Right lobe of liver (tissue), 4 donors: ENCODE measurements at regions not wholly inside any gene's neighbourhood (a gene's known extent, or its start where the extent isn't known, plus 50 kb on each side); places are given as distances from the start of the nearest gene placed in this dataset.

Experiments
- CTCF ChIP-seq, 4 donors: fragments of 200-600 bp in 3 of 4; fragments of 450-650 bp in 1 of 4; IDR thresholded peaks; one replicate each; pipeline versions ENCODE4 v1.5.1 to v1.8.0; 2016 to 2022; ENCODE audit warnings: antibody characterized with exemption in 4 of 4, mild to moderate bottlenecking in 2 of 4
- POLR2A ChIP-seq: fragments of 450-650 bp; IDR thresholded peaks from one replicate; pipeline ENCODE4 v1.6.1; 2017; ENCODE audit warnings: antibody characterized with exemption, mild to moderate bottlenecking
- donor health status: DM: no; HTN: no; CAD: no.
- donor health status: DM: no; HTN: no; CAD: no.
- donor health status: DM: no; HTN: yes; CAD: no.

DNA sequence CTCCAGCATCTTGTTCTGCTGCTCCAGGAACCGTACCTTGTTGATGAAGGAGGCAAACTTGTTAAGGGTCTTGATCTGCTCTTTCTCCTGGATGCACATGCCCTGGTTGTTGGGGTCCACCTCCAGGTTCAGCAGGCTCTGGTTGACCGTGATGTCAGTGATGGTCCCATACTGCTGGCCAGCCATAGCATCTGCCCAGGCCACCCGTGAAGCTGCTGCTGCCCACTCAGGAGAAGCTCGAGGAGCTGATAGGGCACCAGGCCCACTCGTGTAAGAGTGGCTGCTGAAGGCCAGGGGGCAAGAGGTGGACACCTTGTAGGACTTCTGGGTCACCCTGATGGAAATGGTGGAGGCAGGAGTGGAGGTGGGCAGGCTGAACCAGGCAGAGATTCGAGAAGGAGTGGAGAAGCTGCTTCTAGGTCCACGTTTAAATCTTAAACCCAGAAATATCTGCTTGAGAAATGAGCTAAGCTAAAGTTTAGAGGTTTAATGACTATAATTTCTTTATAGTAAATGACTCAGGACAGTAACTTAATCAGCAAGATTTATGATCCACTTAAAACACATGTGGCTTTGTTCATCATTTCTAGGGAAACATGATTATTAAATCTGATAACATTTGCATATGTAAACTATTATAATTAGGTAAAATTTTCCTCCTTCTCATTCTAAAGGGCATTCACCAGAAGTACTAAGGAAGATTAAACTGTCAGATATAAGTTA lies 358.7 kb upstream of the SETBP1 start:
- no peak for TF ChIP-seq CTCF (IDR thresholded peaks at IDR 0.05)
- TF ChIP-seq POLR2A: no peak
